GM21723 (cell line): ENCODE measurements at regions not wholly inside any gene's neighbourhood (a gene's known extent, or its start where the extent isn't known, plus 50 kb on each side); places are given as distances from the start of the nearest gene placed in this dataset.

Experiments
- ATAC-seq: cut with Tn5 transposase; IDR thresholded peaks from one replicate; pipeline ENCODE4 v1.9.1; 2021; ENCODE audit warnings: mild to moderate bottlenecking, moderate library complexity; ENCODE audit not compliant: unreplicated experiment

DNA sequence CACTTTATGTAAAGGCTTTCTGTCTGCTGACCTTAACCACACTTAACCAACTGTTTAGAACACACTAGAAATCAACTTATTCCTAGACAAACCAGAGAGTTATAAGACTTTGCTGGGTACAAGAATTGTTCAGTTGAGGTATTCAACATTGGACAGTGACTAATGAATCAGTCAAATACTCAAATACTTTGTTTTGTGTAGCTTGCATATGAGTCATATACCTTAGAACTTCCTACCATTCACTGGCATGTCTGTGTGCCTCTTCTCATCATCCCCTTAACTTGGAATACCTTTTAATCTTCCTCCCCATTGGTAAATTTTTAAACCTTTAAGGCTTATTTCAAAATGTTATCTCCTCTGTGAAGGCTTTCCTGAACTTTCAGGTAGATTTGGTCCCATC lies 708.8 kb upstream of the GRIA3 start:
- no peak for ATAC-seq

DNA sequence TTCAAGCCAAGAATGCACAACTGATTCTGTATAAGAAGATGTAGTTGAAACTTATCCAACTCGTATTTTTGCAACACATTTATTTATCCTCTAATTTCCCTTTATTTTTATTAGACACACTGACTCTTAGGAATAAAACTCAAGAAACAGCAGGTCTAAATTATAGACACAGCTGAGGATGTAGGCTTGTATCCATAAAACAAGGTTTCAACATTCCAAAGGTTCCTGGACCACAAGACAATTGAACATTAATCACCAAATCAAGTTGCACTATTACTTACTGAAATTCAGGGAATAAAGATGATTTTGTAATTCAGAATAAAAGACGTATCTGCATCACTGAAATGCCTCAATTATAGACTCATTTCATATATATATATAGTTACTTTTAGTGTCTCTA lies 683.5 kb upstream of the GRIA3 start:
- ATAC-seq = no peak

DNA sequence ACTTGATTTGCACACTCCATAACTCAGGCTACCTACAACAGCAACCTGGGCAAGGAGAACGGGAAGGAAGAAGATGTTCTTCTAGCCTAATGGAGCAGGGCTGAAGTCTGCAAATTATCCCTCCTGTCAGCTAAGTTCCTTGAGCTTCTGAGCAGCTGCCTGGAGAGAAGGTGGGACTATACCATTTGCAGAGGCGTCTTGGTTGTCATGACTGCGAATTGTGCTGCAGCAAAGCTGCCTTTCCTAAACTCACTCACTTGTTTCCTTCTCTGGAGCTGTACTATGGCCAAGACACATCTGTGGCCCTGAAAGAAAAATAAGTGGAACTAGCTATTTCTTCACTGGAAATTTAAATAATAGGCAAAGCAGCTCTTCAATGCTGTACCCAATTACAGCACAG lies 682.4 kb upstream of the GRIA3 start:
- no peak for ATAC-seq

DNA sequence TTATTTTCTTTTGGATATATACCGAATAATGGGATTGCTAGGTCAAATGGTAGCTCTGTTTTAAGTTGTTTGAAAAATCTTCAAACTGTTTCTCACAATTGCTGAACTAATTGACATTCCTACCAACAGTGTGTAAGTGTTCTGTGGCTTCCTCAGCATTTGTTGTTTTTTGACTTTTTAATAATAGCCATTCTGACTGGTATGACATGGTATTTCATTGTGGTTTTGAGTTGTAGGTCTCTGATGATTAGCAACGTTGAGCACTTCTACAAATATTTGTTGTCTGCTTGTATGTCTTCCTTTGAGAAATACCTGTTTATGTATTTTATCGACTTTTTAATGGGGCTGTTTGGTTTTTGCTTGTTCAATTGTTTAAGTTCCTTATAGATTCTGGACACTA lies 680.1 kb upstream of the GRIA3 start:
- no peak for ATAC-seq

DNA sequence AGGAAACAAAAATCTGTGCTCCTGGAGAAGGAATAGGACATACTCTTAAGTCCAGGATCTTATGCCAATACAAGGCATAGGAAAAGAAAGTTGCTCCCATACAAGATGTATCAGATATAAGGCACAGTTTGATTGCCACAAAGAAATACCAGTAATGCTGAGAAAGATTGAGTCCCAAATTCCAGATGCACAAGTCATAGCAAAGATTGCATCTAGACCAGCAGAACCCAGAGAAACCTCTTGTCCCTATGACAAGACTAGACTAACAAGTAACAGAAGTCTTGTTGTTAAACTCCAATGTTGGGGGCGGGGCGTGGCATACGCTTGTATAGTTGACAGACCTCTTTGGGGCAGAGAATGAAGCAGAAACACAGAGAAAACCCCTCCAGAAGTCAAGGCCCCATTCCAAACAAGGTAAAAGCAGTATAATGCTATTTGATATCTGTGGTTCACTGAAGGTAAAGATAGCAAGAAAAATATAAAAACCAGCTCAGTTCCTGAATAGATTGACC lies 671.5 kb upstream of the GRIA3 start:
- no peak for ATAC-seq

DNA sequence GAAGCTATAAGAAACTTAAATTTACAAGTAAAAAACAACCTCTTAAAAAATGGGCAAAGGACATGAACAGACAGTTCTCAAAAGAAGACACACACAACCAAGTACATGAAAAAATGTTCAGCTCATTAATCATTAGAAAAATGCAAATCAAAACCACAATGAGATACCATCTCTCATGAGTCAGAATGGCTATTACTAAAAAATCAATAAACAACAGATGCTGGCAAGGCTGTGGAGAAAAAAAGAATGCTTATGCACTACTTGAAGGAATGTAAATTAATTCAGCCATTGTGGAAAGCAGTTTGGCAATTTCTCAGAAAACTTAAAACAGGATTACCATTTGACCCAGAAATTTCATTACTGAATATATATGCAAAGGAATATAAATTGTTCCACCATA lies 666.3 kb upstream of the GRIA3 start:
- no peak for ATAC-seq

DNA sequence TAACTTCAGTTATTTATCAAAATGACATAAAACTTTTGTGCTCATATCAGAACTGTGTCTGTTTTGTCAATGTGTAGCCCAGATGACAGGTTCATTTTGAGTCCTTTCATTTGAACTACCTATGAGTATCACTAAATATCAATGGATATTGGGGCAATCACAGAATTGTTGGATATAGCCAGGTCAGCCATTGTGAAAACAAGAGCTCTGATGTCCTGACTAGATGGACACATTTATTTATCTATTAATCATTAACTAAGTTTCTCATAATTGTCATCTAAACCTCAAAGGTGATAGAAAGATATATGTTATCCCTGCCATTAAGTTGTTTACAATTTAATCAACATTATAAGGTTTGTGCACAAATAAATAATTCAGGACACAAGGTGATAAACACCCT lies 638.3 kb upstream of the GRIA3 start:
- ATAC-seq = no peak

DNA sequence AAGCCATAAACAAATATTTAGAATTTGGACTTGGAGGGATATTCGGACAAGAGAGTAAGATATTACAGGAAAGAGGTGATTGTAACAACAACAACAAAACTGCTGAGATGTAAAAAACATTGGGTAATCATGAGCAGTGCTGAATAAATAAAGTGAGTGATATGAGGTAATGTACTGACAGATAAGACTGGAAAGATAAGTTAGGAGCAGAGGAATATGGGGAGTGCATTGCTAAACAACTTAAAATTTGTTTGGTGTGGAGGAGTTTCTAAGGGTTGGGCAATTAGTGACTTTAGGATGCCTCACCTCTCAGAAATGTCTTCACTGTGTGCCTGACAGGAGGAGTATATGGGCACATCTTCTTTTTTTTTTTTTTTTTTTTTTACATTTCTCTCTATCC lies 637.8 kb upstream of the GRIA3 start:
- no peak for ATAC-seq

DNA sequence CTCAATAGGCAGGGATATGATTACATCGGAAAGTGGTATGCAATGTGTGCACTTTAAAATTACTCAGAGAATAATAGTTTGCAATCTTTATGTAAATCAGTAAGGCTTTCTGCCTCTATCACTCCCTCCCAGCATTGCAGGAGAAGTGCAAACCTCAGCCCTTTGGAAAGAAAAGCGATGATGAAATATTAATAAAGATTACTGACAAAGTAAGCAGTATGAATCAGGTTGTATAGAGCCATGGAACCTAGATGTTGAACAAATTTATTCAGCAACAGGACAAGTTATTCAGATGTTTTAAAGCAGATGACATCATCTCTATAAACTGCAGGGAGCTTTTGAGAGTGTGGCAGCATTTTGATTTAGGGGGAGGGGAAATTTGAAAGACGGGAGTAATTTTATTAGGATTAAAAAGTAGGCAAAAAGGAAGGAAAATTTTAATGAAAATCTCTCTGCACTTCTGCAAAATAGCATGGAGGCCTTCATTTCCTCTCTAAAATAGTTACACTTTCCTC lies 631.7 kb upstream of the GRIA3 start:
- no peak for ATAC-seq

DNA sequence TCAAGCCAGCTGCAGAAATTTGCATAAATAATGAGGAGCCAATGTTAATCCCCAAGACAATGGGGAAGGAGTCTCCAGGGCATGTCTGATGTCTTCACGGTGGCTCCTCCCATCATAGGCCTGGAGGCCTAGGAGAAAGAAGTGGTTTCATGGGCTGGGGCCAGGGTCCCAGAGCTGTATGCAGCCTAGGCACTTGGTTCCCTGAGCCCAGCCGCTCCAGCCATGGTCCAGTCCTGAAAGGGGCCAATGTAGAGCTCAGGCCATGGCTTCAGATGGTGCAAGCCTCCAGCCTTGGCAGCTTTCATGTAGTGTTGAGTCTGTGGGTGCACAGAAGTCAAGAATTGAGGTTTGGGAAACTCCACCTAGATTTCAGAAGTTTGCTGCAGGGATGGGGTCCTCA lies 628.2 kb upstream of the GRIA3 start:
- no peak for ATAC-seq

DNA sequence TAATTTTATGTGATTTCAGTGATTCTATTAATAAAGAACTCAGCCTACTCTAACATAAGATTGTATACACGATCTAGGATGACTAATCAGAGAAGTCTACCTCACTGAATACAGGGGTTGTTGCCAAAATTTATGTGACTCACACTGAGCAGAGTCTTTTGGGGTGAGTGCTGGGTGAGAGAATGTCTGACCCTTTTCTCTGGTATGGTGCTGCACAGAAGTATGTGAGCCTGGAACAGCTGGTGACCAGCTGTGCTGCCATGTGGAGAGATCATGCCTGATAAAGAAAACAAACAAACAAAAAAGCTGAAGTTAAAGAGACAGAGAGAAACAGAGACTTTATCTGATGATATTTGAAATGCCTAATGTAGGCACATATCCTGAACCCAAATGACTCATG lies 618.1 kb upstream of the GRIA3 start:
- no peak for ATAC-seq

DNA sequence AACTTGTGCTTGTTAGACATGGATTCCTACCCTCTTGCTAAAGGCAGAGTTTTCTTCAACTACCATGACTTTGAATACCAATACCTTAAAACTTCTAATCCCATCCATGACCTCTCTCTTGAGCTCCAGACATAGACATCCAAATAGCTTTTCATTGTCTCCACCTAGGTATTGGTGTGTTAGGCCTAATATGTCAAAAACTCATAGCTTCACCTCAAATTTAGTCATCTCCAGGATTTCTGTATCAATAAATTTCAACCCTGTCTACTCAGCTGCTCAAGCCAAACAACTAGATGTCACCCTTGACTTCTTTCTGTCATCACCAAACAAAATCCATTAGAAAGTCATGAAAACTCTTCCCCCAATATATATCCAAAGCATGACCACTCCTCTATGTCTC lies 617.7 kb upstream of the GRIA3 start:
- ATAC-seq = no peak

DNA sequence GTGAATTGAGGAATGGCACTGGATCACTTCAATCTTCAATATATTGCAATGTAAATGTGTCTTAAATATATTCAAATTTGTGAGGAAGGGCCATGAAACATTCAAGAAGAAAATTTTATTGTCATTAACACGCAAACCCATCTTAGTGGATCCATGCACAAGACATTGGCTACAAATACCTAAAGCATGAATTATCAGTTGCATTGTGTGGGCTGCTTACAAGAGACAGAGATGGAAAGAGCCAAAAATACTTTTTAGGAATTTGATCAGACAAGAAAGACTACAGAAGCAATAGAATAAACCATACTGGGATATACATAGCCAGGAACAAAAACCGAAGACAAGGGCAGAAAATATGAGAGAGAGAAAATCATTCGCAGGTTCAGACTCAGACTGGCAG lies 616.2 kb upstream of the GRIA3 start:
- ATAC-seq = no peak

DNA sequence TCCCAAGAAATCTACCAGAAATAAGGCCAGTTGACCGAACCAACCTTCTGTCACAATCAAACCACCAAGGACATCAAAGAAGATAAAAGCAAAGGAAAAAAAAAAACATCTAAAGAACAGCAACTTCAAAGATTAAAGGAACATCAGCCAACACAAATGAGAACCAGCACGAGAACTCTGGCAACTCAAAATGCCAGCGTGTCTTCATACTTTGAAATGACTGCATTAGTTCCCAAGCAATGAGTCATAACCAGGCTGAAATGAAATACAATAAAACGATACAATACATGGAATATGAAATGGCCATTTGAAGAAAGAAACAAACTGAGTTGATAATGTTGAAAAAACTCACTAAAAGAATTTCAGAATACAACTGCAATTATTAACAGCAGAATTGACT lies 611.6 kb upstream of the GRIA3 start:
- ATAC-seq = no peak

DNA sequence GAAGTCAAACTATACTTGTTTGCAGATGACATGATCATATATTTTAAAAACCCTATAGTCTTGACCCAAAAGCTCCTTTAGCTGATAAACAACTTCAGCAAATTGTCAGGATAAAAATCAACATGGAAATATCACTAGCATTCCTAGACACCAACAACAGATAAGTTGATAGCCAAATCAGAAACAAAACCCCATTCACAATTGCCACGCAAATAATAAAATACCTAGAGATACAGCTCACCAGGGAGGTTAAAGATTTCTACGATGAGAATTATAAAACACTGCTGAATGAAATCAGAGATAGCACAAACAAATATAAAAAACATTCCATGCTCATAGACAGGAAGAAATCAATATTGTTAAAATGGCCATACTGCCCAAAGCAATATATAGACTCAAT lies 605.0 kb upstream of the GRIA3 start:
- ATAC-seq = no peak

DNA sequence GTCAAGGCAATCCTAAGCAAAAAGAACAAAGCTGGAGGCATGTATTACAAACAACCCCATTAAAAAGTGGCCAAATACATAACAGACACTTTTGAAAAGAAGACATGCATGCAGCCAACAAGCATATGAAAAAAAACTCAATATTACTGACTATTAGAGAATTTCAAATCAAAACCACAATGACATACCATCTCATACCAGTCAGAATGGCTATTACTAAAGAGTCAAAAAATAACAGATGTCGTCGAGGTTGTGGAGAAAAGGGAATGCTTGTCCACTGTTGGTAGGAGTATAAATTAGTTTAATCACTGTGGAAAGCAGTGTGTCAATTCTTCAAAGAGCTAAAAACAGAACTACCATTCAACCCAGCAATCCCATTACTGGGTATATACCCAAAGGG lies 604.6 kb upstream of the GRIA3 start:
- no peak for ATAC-seq

DNA sequence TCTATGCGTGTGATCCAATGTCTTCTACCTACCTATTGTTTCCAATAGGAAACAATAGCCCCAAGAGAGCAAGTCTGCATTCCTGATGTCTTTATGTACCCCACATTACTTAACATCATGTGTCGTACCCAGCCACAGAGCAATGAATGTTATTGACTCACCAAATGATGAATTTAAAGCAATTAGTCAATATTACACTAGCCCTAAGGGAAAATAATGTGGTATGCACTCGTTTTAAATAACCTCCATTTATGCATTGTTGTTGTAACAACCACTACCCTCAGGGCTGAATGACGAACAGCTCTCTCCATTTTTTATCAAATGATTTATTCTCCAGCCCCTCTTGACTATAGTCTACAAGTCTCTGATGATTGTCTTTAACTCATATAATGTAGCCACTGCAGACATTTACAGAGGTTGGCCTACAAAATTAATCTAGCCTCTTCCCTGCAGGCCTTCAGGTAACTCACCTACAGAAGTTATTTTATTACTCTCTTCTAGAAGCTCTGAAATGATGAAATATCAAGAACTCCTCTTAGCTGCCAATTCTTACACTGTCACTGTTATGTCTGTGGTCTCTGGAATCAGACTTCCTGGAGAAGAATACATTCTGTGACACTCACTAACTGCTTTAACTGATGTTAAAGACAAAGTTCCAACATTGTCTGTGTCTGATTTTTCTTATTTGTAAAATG lies 601.7 kb upstream of the GRIA3 start:
- ATAC-seq = no peak

DNA sequence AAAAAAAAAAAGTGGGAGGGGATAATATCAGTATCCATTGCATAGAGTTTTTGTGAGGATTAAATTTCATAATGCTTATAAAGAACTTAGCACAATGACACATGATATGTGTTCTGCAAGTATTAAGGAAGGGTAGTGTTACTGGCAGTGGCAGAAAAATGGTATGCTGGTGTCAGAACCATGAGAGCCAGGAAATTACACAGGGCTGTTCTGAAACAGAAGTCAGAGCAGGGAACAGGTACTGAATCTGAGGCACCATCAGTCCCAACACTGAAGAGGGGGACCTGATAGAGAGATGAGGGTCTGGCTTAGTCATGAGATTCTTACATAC lies 601.1 kb upstream of the GRIA3 start:
- ATAC-seq = no peak

DNA sequence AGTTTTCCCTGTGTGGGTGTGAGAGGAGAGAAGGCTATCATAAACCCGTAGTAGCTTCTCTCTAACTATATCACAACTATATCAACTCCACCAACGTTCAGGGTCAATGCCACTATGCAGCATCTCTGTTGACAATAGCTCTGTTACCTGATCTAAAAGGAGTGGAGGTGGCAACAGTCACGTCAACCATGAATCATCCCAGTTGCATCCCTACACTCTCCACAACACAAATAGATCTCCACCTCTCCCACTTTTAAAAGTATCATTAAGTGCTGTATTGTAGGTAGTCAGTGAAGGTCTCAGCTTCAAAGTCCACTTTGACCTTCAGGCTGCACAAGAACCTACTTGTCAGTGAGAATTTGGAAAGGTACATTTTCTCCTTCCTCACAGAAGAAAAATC lies 600.5 kb upstream of the GRIA3 start:
- no peak for ATAC-seq

DNA sequence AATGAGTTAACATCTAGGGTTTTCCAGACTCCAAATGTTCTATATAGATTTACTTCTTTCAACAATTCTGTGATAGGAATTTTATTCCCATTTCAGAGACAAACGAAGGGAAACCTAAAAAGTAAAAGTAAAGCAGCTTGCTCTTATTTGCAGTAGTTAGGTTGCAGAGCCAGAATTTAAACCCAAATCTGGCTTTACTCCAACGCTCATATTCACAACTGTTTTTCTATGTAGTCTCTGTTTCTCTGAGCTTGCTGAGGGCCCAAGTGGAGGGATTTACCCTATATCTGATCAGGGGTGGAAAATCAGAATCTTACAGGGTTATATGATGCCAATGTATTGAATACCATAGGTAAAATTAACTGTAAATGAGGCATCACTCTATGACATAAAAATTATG lies 599.1 kb upstream of the GRIA3 start:
- ATAC-seq = no peak

DNA sequence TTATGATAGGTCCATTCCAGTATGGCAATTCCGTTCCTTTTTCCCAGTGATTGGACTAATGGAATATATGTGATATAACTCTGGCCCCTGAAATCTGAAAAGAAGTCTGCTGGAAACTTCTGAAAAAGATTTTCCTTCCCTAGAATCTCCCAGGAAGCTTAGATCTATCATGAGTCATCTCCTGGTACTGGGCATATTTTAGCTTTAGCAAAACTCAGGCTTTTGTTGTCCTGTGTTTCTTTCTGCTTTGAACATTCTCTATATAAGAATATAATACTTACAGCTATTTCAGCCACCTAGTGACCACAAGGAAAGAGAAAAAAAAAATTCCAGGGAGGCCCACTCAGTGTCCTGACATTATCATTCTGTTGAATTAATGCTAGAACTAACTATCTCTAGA lies 597.2 kb upstream of the GRIA3 start:
- ATAC-seq = no peak

DNA sequence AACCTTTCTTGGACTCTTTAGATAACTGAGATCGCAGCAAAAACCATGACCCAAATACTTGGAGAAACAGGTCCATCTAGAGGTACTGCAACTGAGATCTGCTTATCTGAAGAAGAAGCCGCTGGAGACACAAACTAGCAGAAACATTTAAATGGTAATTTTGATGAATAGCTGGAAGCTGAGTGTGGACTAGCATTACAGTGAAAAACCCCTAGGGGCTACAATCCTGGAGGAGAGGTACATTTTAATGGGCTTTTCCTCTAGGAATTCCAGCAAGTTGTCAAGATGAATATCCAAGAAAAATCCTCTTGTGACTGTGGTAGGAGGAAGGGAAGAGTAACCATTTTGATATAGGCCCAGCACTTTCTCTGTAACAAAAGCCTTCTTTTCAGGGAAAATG lies 592.5 kb upstream of the GRIA3 start:
- ATAC-seq = no peak

DNA sequence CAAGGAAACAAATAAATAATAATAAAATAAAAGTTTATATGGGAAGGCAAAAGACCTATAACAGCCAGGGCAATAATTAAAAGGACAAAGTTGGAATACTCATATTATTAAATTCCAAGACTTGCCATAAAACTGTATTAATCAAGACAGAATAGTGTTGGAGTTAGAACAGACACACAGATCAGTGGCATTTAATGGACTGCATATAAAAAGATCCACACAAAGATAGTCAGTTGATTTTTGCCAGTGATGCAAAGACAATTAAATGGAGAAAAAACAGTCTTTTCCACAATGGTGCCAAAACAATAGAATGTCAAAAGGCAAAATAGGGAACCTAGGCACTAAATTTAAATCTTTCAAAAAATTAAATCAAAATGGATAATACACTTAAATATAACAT lies 587.1 kb upstream of the GRIA3 start:
- no peak for ATAC-seq
